ENCODE measurements at regions not wholly inside any gene's neighbourhood (a gene's known extent, or its start where the extent isn't known, plus 50 kb on each side); places are given as distances from the start of the nearest gene placed in this dataset.

- no peak for TF ChIP-seq CTCF (IDR thresholded peaks at IDR 0.05; ENCODE audit: insufficient read depth, low read depth, low read length)
- no peak for DNase-seq (ENCODE audit: low read depth)
- H3K4me3 ChIP-seq (ENCODE audit: low read depth, low read length) = no peak overlapping the region
Observed at GRCh38 chr1:11397151-11397901, 81.6 kb upstream of the DISP3 start.

- no peak overlapping the region for H3K4me3 ChIP-seq (ENCODE audit: low read depth, low read length)
- DNase-seq (ENCODE audit: low read depth) = no peak
- TF ChIP-seq CTCF (IDR thresholded peaks at IDR 0.05; ENCODE audit: insufficient read depth, low read depth, low read length) = no peak
Observed at GRCh38 chr1:11399250-11399649, 79.7 kb upstream of the DISP3 start.

- no peak overlapping the region for H3K4me3 ChIP-seq (ENCODE audit: low read depth, low read length)
- TF ChIP-seq CTCF (IDR thresholded peaks at IDR 0.05; ENCODE audit: insufficient read depth, low read depth, low read length) = no peak
- no peak for DNase-seq (ENCODE audit: low read depth)
Observed at GRCh38 chr1:11400155-11400554, 78.8 kb upstream of the DISP3 start.

- TF ChIP-seq CTCF (IDR thresholded peaks at IDR 0.05; ENCODE audit: insufficient read depth, low read depth, low read length) = no peak
- no peak for DNase-seq (ENCODE audit: low read depth)
- H3K4me3 ChIP-seq (ENCODE audit: low read depth, low read length) = no peak overlapping the region
Observed at GRCh38 chr1:11400567-11400966, 78.4 kb upstream of the DISP3 start.

GRCh38 chr1:11406845-11407244 lies 72.1 kb upstream of the DISP3 start:
- DNase-seq (ENCODE audit: low read depth) = no peak
- H3K4me3 ChIP-seq (ENCODE audit: low read depth, low read length) = no peak overlapping the region
- no peak for TF ChIP-seq CTCF (IDR thresholded peaks at IDR 0.05; ENCODE audit: insufficient read depth, low read depth, low read length)

GRCh38 chr1:11407301-11407994 lies 71.5 kb upstream of the DISP3 start:
- DNase-seq (ENCODE audit: low read depth) = no peak
- TF ChIP-seq CTCF (IDR thresholded peaks at IDR 0.05; ENCODE audit: insufficient read depth, low read depth, low read length) = no peak
- H3K4me3 ChIP-seq (ENCODE audit: low read depth, low read length) = no peak overlapping the region

Data from fibroblast of villous mesenchyme (primary cell).